ENCODE measurements at regions not wholly inside any gene's neighbourhood (a gene's known extent, or its start where the extent isn't known, plus 50 kb on each side); places are given as distances from the start of the nearest gene placed in this dataset.

GRCh38 chr2:5826979-5827655 is 134.9 kb downstream of the SOX11 start:
- no peaks in the 10 kb centered on the region for H3K27me3 ChIP-seq (replicated peaks; ENCODE audit: insufficient read depth)
- ATAC-seq (ENCODE audit: insufficient number of reproducible peaks, low FRiP score, low read depth): no peak
- H3K27ac ChIP-seq: no peak overlapping the region
- H3K4me1 ChIP-seq (ENCODE audit: control insufficient read depth in 1 of 2, low read depth in 2 of 2): no peaks in the 10 kb centered on the region
- H3K9me3 ChIP-seq: no peaks in the 10 kb centered on the region
- H3K4me3 ChIP-seq: no peak overlapping the region
- TF ChIP-seq, protein P1, sequence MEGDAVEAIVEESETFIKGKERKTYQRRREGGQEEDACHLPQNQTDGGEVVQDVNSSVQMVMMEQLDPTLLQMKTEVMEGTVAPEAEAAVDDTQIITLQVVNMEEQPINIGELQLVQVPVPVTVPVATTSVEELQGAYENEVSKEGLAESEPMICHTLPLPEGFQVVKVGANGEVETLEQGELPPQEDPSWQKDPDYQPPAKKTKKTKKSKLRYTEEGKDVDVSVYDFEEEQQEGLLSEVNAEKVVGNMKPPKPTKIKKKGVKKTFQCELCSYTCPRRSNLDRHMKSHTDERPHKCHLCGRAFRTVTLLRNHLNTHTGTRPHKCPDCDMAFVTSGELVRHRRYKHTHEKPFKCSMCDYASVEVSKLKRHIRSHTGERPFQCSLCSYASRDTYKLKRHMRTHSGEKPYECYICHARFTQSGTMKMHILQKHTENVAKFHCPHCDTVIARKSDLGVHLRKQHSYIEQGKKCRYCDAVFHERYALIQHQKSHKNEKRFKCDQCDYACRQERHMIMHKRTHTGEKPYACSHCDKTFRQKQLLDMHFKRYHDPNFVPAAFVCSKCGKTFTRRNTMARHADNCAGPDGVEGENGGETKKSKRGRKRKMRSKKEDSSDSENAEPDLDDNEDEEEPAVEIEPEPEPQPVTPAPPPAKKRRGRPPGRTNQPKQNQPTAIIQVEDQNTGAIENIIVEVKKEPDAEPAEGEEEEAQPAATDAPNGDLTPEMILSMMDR (IDR thresholded peaks at IDR 0.05): no peak
- DNase-seq (ENCODE audit: low spot score): no peak
- H3K36me3 ChIP-seq: no peaks in the 10 kb centered on the region

- no peak overlapping the region for H3K4me3 ChIP-seq
- H3K36me3 ChIP-seq: no peaks in the 10 kb centered on the region
- no peak for DNase-seq (ENCODE audit: low spot score)
- H3K27ac ChIP-seq: no peak overlapping the region
- no peaks in the 10 kb centered on the region for H3K4me1 ChIP-seq (ENCODE audit: control insufficient read depth in 1 of 2, low read depth in 2 of 2)
- no peaks in the 10 kb centered on the region for H3K9me3 ChIP-seq
- ATAC-seq (ENCODE audit: insufficient number of reproducible peaks, low FRiP score, low read depth): no peak
- no peaks in the 10 kb centered on the region for H3K27me3 ChIP-seq (replicated peaks; ENCODE audit: insufficient read depth)
- TF ChIP-seq, protein P1 (IDR thresholded peaks at IDR 0.05): no peak
Measured at GRCh38 chr2:5834501-5834900, 142.3 kb downstream of the SOX11 start.

DNA sequence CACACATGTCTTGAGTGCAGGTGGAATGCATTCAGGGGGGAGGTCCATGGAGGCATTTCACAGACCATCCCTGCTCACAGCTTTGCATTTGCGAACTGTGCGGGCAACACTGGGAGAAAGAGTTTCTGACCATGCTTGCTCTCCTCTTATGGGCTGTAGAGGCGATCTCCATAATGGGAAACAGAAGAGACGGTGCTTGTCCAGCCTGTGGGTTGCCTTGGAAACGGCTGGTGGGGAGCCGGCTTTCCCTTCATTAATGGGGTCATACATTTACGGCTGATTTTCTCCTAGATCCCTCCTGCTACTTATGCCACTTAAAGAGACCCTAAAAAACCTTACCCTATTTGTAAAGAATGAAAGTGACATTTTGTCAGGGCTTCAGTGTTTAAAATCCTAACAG is 147.4 kb downstream of the SOX11 start:
- ATAC-seq (ENCODE audit: insufficient number of reproducible peaks, low FRiP score, low read depth) (no peak), DNase-seq (ENCODE audit: low spot score) (no peak)
- TF ChIP-seq, protein P1 (IDR thresholded peaks at IDR 0.05): no peak
- no peaks in the 10 kb centered on the region for H3K27me3 ChIP-seq (replicated peaks; ENCODE audit: insufficient read depth)
- H3K4me1 ChIP-seq (ENCODE audit: control insufficient read depth in 1 of 2, low read depth in 2 of 2): no peaks in the 10 kb centered on the region
- H3K4me3 ChIP-seq: no peak overlapping the region
- no peaks in the 10 kb centered on the region for H3K9me3 ChIP-seq
- no peak overlapping the region for H3K27ac ChIP-seq
- no peaks in the 10 kb centered on the region for H3K36me3 ChIP-seq

- no peak for DNase-seq (ENCODE audit: low spot score)
- H3K9me3 ChIP-seq: no peaks in the 10 kb centered on the region
- TF ChIP-seq, protein P1 (IDR thresholded peaks at IDR 0.05): no peak
- no peak overlapping the region for H3K4me3 ChIP-seq
- H3K27me3 ChIP-seq (replicated peaks; ENCODE audit: insufficient read depth): no peaks in the 10 kb centered on the region
- no peak overlapping the region for H3K27ac ChIP-seq
- H3K4me1 ChIP-seq (ENCODE audit: control insufficient read depth in 1 of 2, low read depth in 2 of 2): no peaks in the 10 kb centered on the region
- no peaks in the 10 kb centered on the region for H3K36me3 ChIP-seq
- ATAC-seq (ENCODE audit: insufficient number of reproducible peaks, low FRiP score, low read depth): no peak
Measured at GRCh38 chr2:5841126-5841525, 148.9 kb downstream of the SOX11 start.

DNA sequence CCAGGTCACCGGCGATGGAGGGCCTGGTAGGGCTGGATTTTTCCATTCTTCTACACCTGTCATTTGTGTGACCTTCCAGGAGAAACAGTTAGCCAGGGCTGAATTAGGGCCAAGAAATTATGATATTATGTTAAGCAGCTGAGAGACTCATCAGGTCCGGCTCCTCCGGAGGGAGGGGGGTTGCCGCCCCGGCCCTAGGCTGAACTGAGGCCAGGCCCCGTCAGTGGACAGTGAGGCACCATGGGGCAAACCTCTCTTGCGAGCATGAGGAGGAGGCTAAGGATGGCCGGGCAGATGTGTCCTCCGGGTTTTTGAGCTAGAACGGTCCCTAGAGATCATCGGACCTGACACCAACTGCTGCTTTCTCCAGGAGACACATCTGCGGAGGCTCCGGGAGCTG is 150.1 kb downstream of the SOX11 start:
- Histone ChIP-seq H3K27me3 (replicated peaks; ENCODE audit: insufficient read depth) (no peaks in the 10 kb centered on the region), H3K9me3 (no peaks in the 10 kb centered on the region), H3K4me1 (ENCODE audit: control insufficient read depth in 1 of 2, low read depth in 2 of 2) (no peaks in the 10 kb centered on the region), H3K36me3 (no peaks in the 10 kb centered on the region), H3K27ac (no peak overlapping the region), H3K4me3 (no peak overlapping the region)
- DNase-seq (ENCODE audit: low spot score): no peak
- ATAC-seq (ENCODE audit: insufficient number of reproducible peaks, low FRiP score, low read depth): no peak
- TF ChIP-seq, protein P1 (IDR thresholded peaks at IDR 0.05): no peak
